HG03064 (cell line): ENCODE measurements at regions not wholly inside any gene's neighbourhood (a gene's known extent, or its start where the extent isn't known, plus 50 kb on each side); places are given as distances from the start of the nearest gene placed in this dataset.

Experiments
- ATAC-seq: cut with Tn5 transposase; IDR thresholded peaks from one replicate; pipeline ENCODE4 v1.9.1; 2021; ENCODE audit warnings: low read depth; ENCODE audit not compliant: unreplicated experiment

DNA sequence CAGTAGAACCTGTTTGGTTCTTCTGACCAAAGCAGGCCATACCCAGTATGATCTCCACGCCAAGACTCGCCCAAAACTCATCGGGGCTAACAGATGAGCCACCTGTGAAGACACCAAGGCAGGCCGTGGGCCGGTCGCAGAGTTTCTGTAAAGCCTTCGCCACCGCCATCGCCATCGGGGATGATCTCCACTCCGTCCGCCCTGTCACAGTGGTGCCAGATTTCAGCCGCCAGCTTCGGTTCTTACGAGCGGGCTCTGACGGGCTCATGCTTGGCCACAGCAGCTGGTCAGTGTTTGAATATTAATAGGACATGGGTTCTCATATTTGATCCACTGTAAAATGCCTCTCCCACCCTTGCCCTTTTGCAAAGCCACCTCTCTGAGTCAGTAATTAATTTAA is 113.2 kb upstream of the TMEM132D start:
- ATAC-seq: no peak

DNA sequence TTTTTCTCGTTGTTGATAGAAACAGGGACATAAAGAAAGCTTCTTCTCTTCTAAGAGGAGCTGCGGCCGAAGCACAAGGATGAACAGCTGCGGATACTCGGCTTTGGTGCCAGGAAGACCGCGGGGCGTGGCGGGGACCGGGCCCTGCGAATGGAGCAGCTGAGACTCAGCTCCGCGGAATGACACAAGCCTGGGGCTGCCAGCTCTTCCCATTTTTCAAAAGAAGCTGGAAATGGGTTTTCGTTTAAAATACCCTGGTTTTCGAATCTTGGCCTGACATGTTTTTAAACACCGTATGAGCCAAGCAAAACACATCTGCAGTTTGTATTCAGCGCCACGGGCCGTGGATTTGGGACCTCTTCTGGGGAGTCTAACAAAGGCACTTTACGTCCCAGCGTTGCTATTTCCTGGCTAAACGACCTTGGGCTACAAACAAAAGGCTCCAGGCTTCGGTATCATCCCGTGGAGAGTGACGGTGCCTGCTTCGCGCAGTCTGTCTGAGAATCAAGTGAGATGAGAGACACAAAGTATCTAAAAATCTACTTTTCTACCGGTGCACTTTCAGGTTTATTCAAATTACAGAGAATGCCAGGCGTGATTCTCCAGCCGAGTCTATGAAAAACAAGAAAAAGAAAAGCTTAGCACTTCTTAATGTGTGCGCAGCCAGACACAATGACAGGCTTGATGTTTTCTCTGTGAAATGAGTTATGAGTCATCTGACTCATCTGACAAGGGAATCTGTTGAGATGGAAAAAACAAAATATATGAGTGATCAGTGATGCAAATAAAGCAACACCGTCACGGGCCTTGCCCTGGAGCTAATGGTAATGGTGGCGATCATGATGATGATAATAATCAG is 114.0 kb upstream of the TMEM132D start:
- no peak for ATAC-seq

DNA sequence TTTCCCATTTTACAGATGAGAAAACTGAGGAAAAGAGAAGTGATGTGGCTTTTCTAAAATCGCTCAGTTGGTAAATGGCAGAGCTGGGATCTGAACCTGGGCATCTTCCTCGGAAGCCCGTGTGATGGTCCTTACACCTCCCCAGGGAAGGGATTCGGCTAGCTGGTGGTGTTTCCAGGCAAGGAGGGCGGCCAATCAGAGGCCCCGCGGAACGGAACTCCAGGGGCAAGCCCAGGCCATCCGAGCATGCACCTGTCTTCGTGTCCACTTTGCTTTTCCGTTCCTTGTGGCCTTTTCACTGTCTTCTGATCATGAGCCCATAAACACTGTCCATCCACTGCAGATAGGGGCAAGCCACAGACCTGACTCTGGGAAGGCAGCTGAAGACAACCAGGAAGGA is 114.8 kb upstream of the TMEM132D start:
- ATAC-seq: no peak

DNA sequence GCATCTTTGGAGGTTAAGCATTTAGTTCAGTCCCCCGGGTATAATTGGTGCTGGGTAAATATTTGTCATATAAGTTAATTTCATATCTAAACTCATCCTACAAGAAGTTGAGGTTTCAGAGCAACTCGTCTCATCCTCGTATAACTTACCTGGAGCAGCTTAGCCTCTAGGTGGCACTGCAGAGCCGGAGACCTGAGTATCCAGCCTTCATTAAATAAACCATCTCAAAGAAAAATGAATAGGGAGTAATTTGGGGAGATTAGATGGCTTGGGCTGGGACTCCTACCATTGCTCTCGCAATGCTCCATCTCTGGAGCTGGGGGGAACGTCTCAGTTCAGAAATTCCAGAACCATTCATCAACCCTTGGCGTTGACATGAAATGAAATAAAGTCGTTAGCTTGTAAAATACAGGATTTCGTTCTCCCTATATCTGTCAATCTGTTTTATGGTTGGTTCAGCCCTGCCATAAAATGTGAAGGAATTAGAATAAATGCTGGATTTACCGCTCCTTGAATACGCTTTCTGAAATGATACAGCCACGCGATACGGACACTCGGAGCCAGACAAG is 122.9 kb upstream of the TMEM132D start:
- no peak for ATAC-seq

DNA sequence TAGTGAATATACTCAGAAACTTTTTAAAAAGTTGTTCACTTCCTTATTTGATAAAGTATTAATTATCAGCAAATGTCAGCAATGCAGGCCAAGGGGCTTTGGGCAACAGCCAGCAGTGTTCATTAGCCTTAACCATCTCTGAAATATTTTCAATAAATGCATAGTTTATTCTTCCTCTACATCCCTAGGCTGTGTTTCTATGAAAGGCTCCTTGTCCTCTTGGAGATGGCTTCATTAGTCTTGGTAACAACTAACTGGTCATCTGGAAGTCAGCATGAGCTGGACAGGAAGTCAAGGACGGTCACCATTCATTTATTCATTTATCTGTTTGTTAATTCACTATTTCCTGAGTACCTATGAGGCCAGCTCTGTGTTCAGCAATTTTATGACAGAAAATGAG is 124.0 kb upstream of the TMEM132D start:
- no peak for ATAC-seq

DNA sequence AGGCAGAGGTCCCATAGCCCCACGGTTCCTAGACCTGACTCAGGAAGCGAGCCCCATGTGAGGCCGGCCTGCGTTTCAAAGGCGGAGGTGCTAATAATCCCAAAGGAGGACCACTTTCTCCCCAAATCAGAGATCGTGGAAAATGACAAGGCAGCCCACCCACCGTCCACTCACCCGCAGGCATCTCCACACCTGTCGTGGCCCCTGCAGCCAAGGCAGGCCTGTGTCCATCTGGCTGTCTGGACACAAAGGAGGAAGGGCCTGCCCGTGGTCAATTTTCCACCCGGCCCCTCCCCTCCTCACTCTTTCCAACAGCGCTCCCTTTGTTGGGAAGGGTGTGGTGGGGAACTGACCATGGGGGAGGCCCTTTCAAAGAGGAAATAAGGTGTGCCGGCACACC is 125.3 kb upstream of the TMEM132D start:
- no peak for ATAC-seq

DNA sequence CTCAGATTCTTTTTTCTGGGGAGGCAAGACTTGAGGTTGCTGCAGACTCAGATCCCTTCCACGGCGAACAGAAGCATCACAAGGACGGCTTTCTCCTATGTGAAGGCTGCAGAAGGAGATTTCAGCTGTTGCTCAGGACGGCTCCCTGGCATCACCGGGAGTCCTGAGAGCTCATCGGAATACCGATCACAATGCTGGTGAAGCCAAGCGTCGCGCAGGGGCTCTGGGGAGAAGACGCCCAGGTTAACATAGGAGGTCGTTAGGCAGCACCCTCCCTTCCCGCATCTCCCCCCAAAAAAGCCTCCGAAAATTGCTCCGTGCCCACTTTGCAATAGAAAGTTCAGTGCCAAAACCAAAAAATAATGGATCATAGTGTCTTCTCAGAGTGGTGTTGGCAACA is 127.2 kb upstream of the TMEM132D start:
- ATAC-seq: no peak

DNA sequence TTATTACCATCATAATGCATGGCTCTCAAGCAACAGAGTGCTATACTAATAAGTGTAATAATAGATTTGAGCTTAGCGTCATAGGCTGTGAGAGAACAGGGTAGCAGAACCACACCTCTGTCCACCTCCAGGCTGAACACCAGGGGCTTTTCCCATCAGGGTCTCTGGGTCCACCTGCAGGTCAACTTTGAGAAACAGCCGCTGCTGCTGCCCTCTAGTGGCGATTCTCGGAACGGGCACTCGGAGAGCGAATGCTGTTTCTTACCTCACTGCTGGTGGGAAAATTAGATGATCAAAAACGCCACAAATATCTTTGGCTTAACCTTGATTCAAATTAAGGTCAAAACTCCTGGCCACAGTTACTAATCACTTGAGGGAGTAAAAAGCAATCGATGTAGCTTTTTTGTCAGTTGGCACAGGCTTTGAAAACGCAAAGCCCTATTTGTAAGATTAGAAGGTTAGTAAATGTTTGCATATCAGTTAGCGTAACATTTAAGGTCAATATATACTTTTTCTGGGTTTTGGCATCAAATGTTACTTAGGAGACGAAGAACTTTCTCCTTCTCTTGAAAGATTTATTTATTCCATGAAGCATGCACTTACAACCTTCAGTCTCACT is 127.9 kb upstream of the TMEM132D start:
- ATAC-seq: no peak

DNA sequence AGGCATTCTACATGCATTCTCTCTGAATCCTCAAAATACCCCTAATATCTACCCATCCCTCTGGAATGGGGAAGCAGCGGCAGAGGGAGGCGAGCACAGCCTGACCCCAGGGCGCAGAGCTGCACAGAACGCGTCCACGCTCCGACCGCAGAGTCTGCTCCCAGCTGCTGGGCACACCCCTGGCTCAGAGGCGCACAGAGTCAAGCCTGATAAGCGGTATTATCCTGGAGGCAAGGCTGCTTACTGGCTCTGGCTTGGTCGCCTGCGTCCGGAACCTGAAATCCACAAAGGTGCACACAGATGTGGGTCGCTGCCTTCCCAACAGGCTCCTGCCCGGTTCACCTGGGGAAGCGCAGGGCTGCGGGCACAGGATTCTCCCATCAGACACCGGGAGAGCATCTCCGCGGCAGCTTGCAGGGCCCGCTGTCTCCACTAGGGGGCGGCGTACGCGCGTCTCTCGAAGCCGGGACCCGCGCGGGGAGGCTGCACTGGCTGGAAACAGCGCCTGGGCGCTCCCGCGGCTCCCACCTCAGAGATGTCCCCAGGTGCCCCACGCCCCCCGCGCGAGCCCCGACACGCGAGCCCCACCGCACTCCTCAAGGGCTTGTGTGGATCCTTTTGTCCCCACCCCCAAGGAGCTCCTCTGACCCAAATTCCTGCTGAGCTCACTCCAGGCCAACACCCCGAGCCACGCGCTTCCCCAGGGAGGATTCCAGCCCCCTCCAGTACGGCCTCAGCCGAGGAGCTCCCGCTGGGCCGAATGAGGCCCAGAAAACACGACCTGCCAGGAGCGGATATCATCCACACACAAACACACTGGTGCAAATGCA is 120.1 kb upstream of the FZD10 start:
- no peak for ATAC-seq

DNA sequence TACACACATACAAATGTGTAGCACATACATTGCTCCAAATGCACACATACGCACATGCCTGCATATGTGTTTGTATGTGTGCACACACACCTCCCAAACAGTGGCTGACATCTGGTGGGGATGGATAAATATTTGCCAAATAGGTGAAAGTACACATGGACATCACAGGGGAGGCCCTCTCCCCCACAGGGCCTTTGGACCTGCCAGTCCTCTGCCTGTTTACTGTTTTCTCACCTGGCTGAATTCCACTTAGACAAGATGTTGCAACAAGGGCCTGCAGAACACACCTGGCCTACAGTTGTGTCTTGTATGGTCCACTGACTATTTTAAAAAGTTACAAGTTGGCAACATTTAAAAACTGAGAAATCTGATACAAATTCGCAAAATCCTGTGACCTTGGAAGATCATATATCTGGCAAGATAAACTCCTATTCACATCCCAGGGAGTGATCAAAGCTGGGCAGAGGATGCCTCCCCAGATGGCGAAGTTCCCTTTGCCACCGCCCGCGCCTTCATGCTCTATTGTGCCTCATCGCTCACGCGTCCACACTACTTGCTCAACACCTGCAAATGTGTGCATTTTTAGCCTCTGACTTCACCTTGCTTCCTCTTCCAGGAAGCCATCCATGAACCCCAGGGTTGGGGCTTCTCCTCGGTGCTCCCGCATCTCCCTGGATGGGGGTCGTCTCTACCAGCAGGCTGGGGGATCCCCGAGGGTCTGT is 118.4 kb upstream of the FZD10 start:
- ATAC-seq: no peak

DNA sequence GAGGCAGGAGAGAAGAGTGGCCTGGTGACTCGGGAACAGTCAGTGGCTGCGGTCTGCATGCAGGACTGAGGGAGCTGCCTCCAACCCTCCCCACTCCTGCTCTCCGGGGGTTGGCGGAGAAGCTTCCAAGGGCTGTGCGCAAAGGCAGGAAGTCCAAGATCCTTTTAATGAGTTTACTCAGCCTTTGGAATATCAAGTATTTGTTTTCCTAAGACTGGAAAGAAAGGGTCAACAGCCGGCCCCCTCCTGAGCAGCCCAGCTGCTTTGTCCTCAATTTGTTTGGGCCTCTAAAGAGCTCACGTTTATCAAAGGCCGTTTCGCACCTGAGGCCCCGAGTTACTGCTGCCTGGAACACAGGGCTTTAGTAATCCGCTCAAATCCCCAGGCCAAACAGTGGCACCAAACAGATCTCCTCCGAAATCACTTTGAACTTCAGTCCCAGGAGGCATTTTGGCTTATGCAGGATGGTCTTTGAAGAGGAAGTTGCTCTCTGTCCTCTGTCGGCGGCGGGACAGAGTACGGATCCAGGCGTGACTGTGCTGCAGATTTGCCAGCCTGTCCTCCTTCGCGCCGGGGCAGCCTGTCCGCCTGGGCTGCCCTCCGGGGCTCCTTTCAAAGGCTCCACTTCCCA is 117.2 kb upstream of the FZD10 start:
- no peak for ATAC-seq

DNA sequence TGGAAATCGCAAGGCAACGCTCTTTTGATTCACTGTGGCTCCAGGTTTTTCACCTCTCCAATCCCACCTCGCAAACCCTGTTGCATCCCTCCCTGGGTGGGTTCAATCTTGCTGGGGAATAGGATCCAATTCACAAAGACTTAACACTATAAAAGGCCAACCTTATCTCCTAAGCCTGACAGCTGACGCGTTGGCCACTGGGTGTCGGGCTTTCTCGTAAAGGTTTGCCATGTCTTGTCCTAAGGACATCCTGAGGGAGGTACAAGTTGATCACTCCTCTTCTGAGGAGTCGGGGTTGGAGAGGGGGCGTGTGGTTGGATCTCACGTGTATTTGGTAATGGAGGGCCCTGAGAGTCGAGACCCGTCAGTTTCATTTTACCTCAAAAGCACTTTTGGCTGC is 112.6 kb upstream of the FZD10 start:
- ATAC-seq: no peak

DNA sequence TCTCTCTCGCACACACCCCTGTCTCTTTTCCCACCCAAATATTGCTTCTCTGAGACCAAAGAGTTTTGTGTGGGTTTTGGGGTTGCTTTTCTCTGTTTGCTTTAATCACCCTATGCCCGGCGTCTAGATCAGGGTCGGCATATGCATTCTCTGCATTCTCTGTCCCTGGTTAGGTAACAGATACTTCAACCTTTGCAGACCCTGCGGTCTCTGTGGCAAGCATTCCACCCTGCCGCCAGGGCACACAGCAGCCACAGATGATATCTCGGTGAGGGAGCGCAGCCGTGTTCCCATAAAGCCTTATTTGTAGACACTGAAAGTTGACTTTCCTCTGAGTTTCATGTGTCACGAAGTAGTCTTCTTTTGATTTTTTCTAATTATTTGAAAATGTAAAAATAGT is 110.4 kb upstream of the FZD10 start:
- no peak for ATAC-seq

DNA sequence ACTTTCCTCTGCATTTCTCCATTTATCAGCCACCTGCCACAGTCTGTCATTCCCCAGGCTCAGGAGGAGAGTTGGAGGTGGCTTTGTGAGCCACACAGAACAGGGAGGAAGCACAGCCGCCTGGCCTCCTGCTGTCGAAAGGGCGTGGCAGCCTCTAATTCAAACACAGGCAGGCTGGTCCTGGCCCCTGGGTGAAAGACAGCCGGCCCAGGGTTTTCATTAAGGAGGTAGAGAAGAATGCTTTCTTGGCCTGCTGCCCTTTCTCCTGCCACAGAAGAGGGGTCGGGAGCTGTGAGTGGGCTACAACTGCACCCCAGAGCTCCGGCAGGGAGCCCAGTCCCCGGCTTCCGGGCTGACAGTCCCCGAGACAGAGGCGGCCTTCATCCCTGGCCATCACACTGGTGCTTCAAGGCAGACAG is 108.6 kb upstream of the FZD10 start:
- no peak for ATAC-seq

DNA sequence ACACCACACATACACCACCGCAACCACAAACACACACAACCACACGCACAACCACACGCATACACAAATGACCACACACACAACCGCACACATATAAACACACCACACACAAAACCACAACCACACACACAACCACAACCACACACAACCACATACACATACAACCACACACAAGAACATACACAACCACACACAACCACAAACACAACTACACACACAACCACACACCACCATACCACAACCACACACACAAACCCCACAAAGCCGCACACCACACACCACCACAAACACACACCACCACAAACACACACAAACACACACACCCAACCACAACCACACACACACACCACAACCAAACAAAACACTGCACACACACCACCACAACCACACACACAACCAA is 107.5 kb upstream of the FZD10 start:
- no peak for ATAC-seq

DNA sequence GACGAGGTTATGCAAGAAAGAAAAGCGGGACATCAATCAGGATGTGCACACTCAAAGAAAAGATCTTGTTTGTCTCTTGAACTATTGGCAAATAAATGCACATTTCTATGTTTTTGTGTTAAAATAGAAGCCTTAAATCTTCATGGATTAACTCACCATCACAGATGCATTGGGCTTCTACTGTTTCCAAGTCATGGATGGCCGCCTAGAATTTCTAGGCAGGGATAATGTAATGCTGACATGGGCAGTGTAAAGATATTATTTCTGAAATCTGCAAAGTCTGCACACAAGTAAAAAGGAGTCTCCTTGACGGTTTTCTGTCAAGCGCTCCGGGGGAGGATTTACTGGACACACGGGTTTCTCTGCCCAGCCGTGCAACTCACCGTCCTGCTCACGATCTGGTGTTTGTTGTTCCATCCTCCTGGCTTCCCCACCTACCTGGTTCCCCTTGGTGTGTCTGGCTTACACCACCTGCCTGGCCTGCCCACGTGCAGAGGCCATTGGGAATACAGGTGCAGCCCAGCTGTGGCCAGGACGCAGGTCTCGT is 103.3 kb upstream of the FZD10 start:
- no peak for ATAC-seq

DNA sequence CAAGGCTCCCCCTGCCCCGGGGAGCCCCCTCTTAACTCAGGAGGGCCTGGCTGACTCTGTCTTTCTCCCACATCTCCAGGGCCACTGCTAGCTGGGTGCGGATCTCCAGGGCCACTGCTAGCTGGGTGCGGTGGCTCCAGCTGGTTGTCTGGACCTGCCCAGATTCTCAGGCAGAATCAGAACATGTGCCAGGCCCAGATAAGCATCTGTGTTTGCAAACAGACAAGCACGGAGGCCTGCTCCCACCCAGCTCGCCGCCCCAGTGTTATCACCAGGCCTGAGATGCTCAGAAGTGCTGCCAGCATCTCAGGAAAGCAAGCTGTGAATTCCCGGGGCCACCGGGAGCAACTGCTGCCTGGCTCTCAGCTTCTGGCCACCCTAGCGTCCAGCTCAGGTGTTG is 98.4 kb upstream of the FZD10 start:
- no peak for ATAC-seq

DNA sequence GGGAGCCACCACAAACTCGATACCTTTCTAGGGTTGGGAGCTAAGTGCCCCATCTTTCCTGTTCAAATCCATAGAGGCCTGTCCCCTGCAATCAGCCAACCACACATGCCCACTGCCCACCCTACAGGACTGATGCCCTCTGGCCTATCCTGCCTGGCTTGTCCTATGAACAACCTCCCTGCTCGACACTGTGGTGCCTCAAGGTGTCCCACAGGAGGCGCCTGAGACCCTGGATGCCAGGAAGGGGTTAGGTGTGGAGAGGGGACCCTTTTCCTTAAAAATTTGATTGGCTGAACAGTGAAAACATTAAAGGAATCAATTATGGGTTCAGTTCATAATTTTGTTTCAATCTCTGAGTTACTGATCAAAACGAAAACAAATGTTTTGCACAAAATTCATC is 97.3 kb upstream of the FZD10 start:
- no peak for ATAC-seq

DNA sequence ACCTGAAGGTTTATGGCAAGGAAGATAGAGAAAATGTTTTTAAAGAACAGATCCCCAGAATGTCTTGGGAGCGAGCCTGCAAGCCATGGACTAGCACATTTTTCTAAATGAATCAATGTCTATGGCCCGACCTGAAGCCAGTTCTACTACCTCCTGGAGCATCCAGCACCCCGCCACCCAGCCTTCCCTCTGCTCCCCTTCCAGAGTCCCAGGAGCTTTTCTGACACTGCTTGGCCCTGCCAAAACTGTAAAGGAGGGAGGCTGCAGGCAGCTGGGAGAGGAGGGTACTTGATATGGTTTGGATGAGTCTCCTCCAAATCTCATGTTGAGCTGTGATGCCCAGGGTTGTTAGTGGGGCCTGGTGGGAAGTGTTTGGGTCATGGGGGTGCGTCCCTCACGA is 95.5 kb upstream of the FZD10 start:
- ATAC-seq: no peak

DNA sequence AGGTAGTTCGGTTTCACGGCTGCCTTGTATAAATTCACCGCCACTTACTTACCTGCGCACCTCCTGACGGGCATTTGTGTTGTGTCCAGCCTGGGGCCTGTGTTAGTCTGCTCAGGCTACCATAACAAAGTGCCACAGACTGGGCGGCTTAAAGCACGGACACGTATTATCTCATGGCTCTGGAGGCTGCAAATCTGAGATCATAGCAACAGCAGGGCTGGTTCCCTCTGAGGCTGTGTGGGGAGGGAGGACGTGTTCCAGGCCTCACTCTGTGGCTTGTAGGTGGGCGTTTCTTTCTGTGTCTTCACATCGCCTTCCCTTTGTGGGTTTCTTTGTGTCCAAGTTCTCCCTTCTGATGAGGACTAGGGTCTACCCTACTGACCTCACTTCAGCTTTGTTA is 93.5 kb upstream of the FZD10 start:
- ATAC-seq: no peak
